Fibroblast of pulmonary artery (primary cell): ENCODE measurements at regions not wholly inside any gene's neighbourhood (a gene's known extent, or its start where the extent isn't known, plus 50 kb on each side); places are given as distances from the start of the nearest gene placed in this dataset.

Source experiments
- DNase-seq: peaks from one replicate; pipeline ENCODE4 v3.0.0-alpha.2; 2010; ENCODE audit warnings: low read depth
- H3K4me3 ChIP-seq: replicated peaks from 2 replicates; pipeline ENCODE4 v1.5.1; 2011; ENCODE audit warnings: low read depth, mild to moderate bottlenecking, control low read depth, low read length, moderate library complexity
- CTCF ChIP-seq: IDR thresholded peaks from 2 replicates; pipeline ENCODE4 v1.5.1; 2011; ENCODE audit warnings: mild to moderate bottlenecking, control low read depth, low read length, inconsistent platforms; ENCODE audit errors: missing control alignments

- TF ChIP-seq CTCF: no peak
- H3K4me3 ChIP-seq: no peak overlapping the region
- no peak for DNase-seq
Measured at GRCh38 chr12:67433385-67434175, 164.4 kb downstream of the CAND1 start.

GRCh38 chr12:67434671-67435370 lies 165.7 kb downstream of the CAND1 start:
- peak; percentile 90 for DNase-seq
- TF ChIP-seq CTCF: no peak
- H3K4me3 ChIP-seq: no peak overlapping the region

- TF ChIP-seq CTCF: no peak
- DNase-seq: no peak
- no peak overlapping the region for H3K4me3 ChIP-seq
Measured at GRCh38 chr12:67436230-67436629, 167.1 kb downstream of the CAND1 start.

- no peak overlapping the region for H3K4me3 ChIP-seq
- no peak for TF ChIP-seq CTCF
- no peak for DNase-seq
Measured at GRCh38 chr12:67437011-67437410, 167.9 kb downstream of the CAND1 start.

- DNase-seq: no peak
Measured at GRCh38 chr12:67439611-67440010, 170.5 kb downstream of the CAND1 start.

GRCh38 chr12:67441736-67442346 lies 172.7 kb downstream of the CAND1 start:
- peak; percentile 83 for DNase-seq
- TF ChIP-seq CTCF: peak; percentile 88
- no peak overlapping the region for H3K4me3 ChIP-seq

More at GRCh38 chr12:67439611-67440010, 170.5 kb downstream of the CAND1 start:
- H3K4me3 ChIP-seq: no peak overlapping the region
- no peak for TF ChIP-seq CTCF
